ENCODE measurements at regions not wholly inside any gene's neighbourhood (a gene's known extent, or its start where the extent isn't known, plus 50 kb on each side); places are given as distances from the start of the nearest gene placed in this dataset.
A peak's percentile ranks its signal among the peaks of the same experiment; 100 is the strongest.

DNA sequence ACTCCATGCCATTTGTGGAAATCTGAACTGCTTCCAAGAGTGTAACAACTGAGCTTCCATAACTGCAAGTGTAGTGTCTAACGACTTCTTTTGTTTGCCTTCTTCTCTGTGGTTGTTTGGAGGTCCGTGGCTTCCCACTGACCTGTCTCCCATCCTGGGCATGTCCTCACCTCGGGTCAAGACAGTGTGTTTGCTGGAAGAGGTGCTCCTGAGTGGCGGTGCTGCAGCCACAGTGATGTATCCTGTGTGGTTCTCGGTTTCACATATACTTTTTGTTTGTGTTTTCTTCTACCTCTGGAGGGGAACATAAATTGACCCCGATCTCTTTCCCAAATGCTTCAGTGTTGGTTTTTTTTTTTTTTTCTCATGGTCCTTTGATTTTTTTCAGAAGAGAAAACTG lies 84.7 kb upstream of the NPVF start:
- TF ChIP-seq, protein P1, sequence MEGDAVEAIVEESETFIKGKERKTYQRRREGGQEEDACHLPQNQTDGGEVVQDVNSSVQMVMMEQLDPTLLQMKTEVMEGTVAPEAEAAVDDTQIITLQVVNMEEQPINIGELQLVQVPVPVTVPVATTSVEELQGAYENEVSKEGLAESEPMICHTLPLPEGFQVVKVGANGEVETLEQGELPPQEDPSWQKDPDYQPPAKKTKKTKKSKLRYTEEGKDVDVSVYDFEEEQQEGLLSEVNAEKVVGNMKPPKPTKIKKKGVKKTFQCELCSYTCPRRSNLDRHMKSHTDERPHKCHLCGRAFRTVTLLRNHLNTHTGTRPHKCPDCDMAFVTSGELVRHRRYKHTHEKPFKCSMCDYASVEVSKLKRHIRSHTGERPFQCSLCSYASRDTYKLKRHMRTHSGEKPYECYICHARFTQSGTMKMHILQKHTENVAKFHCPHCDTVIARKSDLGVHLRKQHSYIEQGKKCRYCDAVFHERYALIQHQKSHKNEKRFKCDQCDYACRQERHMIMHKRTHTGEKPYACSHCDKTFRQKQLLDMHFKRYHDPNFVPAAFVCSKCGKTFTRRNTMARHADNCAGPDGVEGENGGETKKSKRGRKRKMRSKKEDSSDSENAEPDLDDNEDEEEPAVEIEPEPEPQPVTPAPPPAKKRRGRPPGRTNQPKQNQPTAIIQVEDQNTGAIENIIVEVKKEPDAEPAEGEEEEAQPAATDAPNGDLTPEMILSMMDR (IDR thresholded peaks at IDR 0.05; ENCODE audit: low read depth, low read length), result no peak
- DNase-seq (ENCODE audit: low read depth in 2 of 2), result no peak
- H3K4me3 ChIP-seq (replicated peaks in 1 of 2; ENCODE audit: low read depth in 2 of 2, low read length in 2 of 2), result no peak overlapping the region

DNA sequence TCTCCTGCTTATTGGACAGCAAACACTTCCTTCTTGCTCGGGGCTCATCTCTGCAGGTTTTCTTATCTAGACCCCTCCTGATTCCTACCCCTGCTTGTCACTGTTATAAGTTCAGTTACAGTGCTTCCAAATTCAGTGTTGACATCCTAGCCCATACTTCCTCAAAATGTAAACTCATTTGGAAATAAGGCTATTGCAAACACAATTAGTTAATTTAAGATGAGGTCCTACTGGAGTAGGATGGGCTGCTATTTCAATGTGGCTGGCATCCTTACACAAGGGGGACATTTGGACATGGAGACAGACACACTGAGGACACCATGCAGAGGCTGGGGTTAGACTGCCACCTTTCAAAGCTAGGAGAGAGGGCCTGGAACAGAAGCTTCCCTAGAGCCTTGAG lies 85.2 kb upstream of the NPVF start:
- no peak for DNase-seq (ENCODE audit: low read depth in 2 of 2)
- TF ChIP-seq, protein P1 (IDR thresholded peaks at IDR 0.05; ENCODE audit: low read depth, low read length), result no peak
- no peak overlapping the region for H3K4me3 ChIP-seq (replicated peaks in 1 of 2; ENCODE audit: low read depth in 2 of 2, low read length in 2 of 2)

DNA sequence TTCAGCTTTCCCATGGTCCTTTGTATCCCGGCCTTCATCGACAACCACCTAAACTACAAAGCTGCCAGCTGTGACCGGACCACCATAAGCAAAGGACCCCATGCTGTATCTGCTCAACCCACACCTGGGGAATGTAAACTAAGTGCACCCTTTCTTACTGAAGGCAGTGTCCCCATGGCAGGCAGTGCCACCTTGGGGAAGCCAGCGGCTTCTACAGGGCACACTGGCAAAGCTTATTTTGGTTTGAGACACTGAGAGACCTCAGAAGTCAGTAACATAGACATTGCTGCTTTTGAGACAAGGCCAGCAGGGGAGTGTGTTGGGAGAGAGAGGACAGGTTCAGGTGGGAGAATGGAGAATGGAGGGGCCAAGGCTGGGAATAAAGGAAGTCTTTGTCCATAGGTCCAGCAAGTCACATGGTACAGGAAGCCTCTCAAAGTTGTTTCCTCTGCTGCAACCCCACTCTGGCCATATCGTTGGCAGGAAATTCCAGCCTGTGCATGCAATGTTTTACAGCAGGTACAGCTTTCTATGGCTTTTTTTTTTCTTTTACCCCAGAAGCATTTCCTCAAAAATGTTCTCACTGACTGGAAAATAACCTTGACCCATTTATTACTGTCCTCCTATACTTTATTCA lies 85.9 kb upstream of the NPVF start:
- peak in 1 of 2 donors; percentile 31 for DNase-seq (ENCODE audit: low read depth in 2 of 2)
- TF ChIP-seq, protein P1 (IDR thresholded peaks at IDR 0.05; ENCODE audit: low read depth, low read length), result no peak
- H3K4me3 ChIP-seq (replicated peaks in 1 of 2; ENCODE audit: low read depth in 2 of 2, low read length in 2 of 2), result no peak overlapping the region

DNA sequence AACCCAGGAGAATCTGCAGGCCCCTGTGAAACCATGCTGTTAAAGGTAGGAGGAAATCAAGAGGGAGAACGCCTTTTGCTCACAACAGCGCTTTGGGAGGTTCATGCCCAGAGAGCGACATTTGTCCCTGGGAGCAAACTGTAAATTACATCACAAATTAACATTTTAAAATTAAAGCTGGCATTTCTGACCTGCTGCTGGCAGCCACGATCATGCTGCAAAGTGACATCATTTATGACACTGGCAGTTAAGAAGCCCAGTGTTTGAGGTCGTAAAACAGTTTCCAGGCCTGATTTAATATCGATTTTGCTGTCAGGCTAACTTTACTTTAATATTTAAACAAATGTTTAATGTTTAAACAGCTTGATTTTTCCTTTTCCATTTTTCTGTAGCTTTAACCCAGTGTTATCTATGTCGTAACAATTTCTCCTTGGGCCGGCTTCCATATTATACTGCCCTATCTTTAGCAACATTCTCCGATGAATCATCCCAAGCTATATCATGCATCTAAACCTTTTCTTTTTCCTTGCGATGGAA lies 86.5 kb upstream of the NPVF start:
- DNase-seq (ENCODE audit: low read depth in 2 of 2), result peak in 1 of 2 donors; percentile 48
- H3K4me3 ChIP-seq (replicated peaks in 1 of 2; ENCODE audit: low read depth in 2 of 2, low read length in 2 of 2), result no peak overlapping the region
- TF ChIP-seq, protein P1 (IDR thresholded peaks at IDR 0.05; ENCODE audit: low read depth, low read length), result no peak

DNA sequence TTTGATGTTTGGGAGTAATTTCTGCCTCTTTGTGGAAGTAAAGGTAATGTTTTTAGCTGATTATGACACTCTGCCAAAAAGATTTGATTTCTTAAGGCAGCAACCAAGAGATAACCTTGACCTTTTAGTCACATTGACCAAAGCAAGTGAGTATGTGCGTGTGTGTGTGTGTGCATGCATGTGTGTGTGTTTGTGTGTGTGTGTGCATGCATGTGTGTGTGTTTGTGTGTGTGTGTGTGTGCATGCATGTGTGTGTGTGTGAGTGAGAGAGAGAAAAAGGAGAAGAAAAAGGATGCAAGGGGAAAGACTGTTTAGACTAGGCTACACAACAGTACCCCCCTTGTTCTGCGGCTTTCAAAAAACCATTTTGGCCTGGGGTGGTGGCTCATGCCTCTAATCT lies 88.1 kb upstream of the NPVF start:
- no peak for DNase-seq (ENCODE audit: low read depth in 2 of 2)
- TF ChIP-seq, protein P1 (IDR thresholded peaks at IDR 0.05; ENCODE audit: low read depth, low read length), result no peak
- H3K4me3 ChIP-seq (replicated peaks in 1 of 2; ENCODE audit: low read depth in 2 of 2, low read length in 2 of 2), result no peak overlapping the region

DNA sequence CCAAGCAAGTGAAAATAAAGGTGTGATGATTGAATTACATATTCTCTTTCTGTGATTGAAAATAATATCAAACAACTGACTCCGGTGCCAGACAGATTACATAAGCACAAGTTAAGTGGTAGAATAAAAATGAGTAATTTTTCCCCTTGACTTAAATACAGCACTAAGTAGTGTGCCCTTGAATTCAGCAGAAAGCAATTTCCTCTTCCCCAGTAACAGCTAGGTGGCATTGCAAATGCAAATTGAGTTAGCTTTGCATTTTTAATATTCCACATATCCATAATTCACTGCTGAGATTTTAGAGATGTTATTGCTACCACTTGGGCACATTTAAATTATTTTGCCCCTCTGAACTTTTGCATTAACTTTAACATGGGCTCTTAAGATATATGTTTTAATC lies 89.8 kb upstream of the NPVF start:
- no peak for DNase-seq (ENCODE audit: low read depth in 2 of 2)
- TF ChIP-seq, protein P1 (IDR thresholded peaks at IDR 0.05; ENCODE audit: low read depth, low read length), result no peak
- H3K4me3 ChIP-seq (replicated peaks in 1 of 2; ENCODE audit: low read depth in 2 of 2, low read length in 2 of 2), result no peak overlapping the region

DNA sequence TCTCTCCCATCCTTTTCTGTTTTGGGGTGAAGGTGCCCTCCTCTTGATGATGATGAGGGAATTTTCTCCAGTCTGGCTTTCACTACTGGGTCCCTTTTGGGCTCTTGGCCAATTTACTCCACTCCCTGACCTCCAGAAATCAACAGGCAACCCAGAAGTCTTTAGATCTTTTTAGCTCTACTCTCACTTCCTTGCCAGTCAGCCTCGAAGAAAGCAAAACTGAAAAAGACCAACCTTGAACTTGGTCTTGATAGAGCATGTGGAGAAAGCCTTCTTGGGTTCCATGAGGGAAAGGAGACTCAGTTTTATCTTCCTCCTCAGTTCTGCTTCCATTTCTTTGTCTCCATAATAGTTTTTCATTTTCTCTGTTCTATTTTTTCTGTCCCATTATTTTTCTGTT lies 91.4 kb upstream of the NPVF start:
- H3K4me3 ChIP-seq (replicated peaks in 1 of 2; ENCODE audit: low read depth in 2 of 2, low read length in 2 of 2), result no peak overlapping the region
- TF ChIP-seq, protein P1 (IDR thresholded peaks at IDR 0.05; ENCODE audit: low read depth, low read length), result no peak
- DNase-seq (ENCODE audit: low read depth in 2 of 2), result no peak
